ENCODE measurements at regions not wholly inside any gene's neighbourhood (a gene's known extent, or its start where the extent isn't known, plus 50 kb on each side); places are given as distances from the start of the nearest gene placed in this dataset.
A peak's percentile ranks its signal among the peaks of the same experiment; 100 is the strongest.

- no peak overlapping the region for H3K27ac ChIP-seq
- no peaks in the 10 kb centered on the region for H3K9me2 ChIP-seq (ENCODE audit: insufficient read depth)
- CTCF ChIA-PET: no interaction called here
- H3K36me3 ChIP-seq (ENCODE audit: low read depth): no peaks in the 10 kb centered on the region
- DNase-seq: no peak
- no peaks in the 10 kb centered on the region for H3K4me1 ChIP-seq (replicated peaks; ENCODE audit: insufficient read depth)
- H3K79me2 ChIP-seq (ENCODE audit: low read depth): no peaks in the 10 kb centered on the region
- POLR2A ChIA-PET (ENCODE audit: unreplicated experiment): no interaction called here
- H3K4me3 ChIP-seq: no peak overlapping the region
- BruUV-seq (replicated peaks): no TSS peak
- intact Hi-C loops (cut with micrococcal nuclease; ENCODE audit: unreplicated experiment): loop anchor here (2.0 to 5.0 kb wide), 2 partner anchors 135 to 1366 kb away; no protein-coding TSS in a partner anchor
- H2AFZ ChIP-seq: no peak overlapping the region
- H3K27me3 ChIP-seq (ENCODE audit: insufficient read depth, low read depth): no peaks in the 10 kb centered on the region
- no peaks in the 10 kb centered on the region for H4K20me1 ChIP-seq (ENCODE audit: insufficient read depth)
- no peaks in the 10 kb centered on the region for H3K9me3 ChIP-seq (ENCODE audit: insufficient read depth, low read depth)
- no peaks in the 10 kb centered on the region for H3F3A ChIP-seq (ENCODE audit: insufficient read depth, low read depth)
- TF ChIP-seq EZH2 (IDR thresholded peaks at IDR 0.05; ENCODE audit: low read depth) (no peak), CTCF (conservative IDR thresholded peaks at IDR 0.05) (peak; percentile 74)
- no peak overlapping the region for H3K4me2 ChIP-seq
Observed at GRCh38 chr6:50655848-50656453, 57.4 kb upstream of the TFAP2D start.

- no peaks in the 10 kb centered on the region for H3K36me3 ChIP-seq (ENCODE audit: low read depth)
- TF ChIP-seq CTCF (conservative IDR thresholded peaks at IDR 0.05) (no peak), EZH2 (IDR thresholded peaks at IDR 0.05; ENCODE audit: low read depth) (no peak)
- no peaks in the 10 kb centered on the region for H3K79me2 ChIP-seq (ENCODE audit: low read depth)
- ChIA-PET POLR2A (ENCODE audit: unreplicated experiment) (no interaction called here), CTCF (no interaction called here)
- H3K27me3 ChIP-seq (ENCODE audit: insufficient read depth, low read depth): no peaks in the 10 kb centered on the region
- no peaks in the 10 kb centered on the region for H3F3A ChIP-seq (ENCODE audit: insufficient read depth, low read depth)
- no peak for DNase-seq
- no peak overlapping the region for H3K27ac ChIP-seq
- H2AFZ ChIP-seq: no peak overlapping the region
- no peaks in the 10 kb centered on the region for H3K9me3 ChIP-seq (ENCODE audit: insufficient read depth, low read depth)
- H4K20me1 ChIP-seq (ENCODE audit: insufficient read depth): no peaks in the 10 kb centered on the region
- no TSS peak for BruUV-seq (replicated peaks)
- no peaks in the 10 kb centered on the region for H3K9me2 ChIP-seq (ENCODE audit: insufficient read depth)
- H3K4me3 ChIP-seq: no peak overlapping the region
- no peak overlapping the region for H3K4me2 ChIP-seq
- intact Hi-C loops (cut with micrococcal nuclease; ENCODE audit: unreplicated experiment): loop anchor here (2.0 to 5.0 kb wide), 2 partner anchors 133 to 1365 kb away; no protein-coding TSS in a partner anchor
- H3K4me1 ChIP-seq (replicated peaks; ENCODE audit: insufficient read depth): no peaks in the 10 kb centered on the region
Observed at GRCh38 chr6:50657513-50657912, 55.8 kb upstream of the TFAP2D start.

GRCh38 chr6:50658561-50658960 is 54.8 kb upstream of the TFAP2D start:
- no TSS peak for BruUV-seq (replicated peaks)
- Histone ChIP-seq H3K27me3 (ENCODE audit: insufficient read depth, low read depth) (no peaks in the 10 kb centered on the region), H3K79me2 (ENCODE audit: low read depth) (no peaks in the 10 kb centered on the region), H3K36me3 (ENCODE audit: low read depth) (no peaks in the 10 kb centered on the region), H2AFZ (no peak overlapping the region), H3K4me3 (no peak overlapping the region), H3F3A (ENCODE audit: insufficient read depth, low read depth) (no peaks in the 10 kb centered on the region), H3K27ac (no peak overlapping the region), H3K9me3 (ENCODE audit: insufficient read depth, low read depth) (no peaks in the 10 kb centered on the region), H3K9me2 (ENCODE audit: insufficient read depth) (no peaks in the 10 kb centered on the region), H3K4me2 (no peak overlapping the region), H4K20me1 (ENCODE audit: insufficient read depth) (no peaks in the 10 kb centered on the region), H3K4me1 (replicated peaks; ENCODE audit: insufficient read depth) (no peaks in the 10 kb centered on the region)
- POLR2A ChIA-PET (ENCODE audit: unreplicated experiment): no interaction called here
- intact Hi-C loops (cut with micrococcal nuclease; ENCODE audit: unreplicated experiment): loop anchor here (5.0 kb wide), 1 partner anchor 1364 kb away; no protein-coding TSS in a partner anchor
- TF ChIP-seq CTCF (conservative IDR thresholded peaks at IDR 0.05) (no peak), EZH2 (IDR thresholded peaks at IDR 0.05; ENCODE audit: low read depth) (no peak)
- DNase-seq: no peak
- CTCF ChIA-PET: interaction anchor here (0.6 kb wide), 1 partner anchor 34 kb away, joined by 6 read pairs; no protein-coding TSS in a partner anchor

Measured in PC-9 (cell line).